MCF 10A (cell line): ENCODE measurements at regions not wholly inside any gene's neighbourhood (a gene's known extent, or its start where the extent isn't known, plus 50 kb on each side); places are given as distances from the start of the nearest gene placed in this dataset.

Experiments used
- BruUV-seq: library from RNA; stranded (reverse); fragments of 400-500 nt; replicated peaks from 2 replicates; lab custom pipeline; 2021; lab: Mats Ljungman, UMichigan
- CTCF ChIA-PET: fragments of 300-600 bp; sonication (Branson Sonifier 250); formaldehyde crosslinking; extraction: SDS; loops from one replicate; lab custom pipeline; 2021; ENCODE audit warnings: antibody characterized with exemption, inconsistent platforms; lab: Yijun Ruan, JAX
- POLR2A ChIA-PET: fragments of 300-600, 350-650 bp; sonication (Branson Sonifier 250); formaldehyde crosslinking; extraction: SDS; loops from one replicate; lab custom pipeline; 2020; ENCODE audit warnings: antibody characterized with exemption, inconsistent platforms; lab: Yijun Ruan, JAX
- DNase-seq: peaks from one replicate; pipeline ENCODE4 v3.0.0-alpha.2; 2018; ENCODE audit not compliant: unreplicated experiment
- H3K27ac Mint-ChIP-seq: one replicate; pipeline ENCODE4 v1.8.0; 2022; ENCODE audit warnings: mild to moderate bottlenecking, low read depth, mixed read lengths; ENCODE audit not compliant: unreplicated experiment
- H3K27me3 Mint-ChIP-seq: one replicate; pipeline ENCODE4 v1.8.0; 2022; ENCODE audit warnings: mixed read lengths; ENCODE audit not compliant: insufficient read depth, unreplicated experiment
- H3K36me3 Mint-ChIP-seq: one replicate; pipeline ENCODE4 v1.8.0; 2022; ENCODE audit warnings: mild to moderate bottlenecking, moderate library complexity, mixed read lengths; ENCODE audit not compliant: insufficient read depth, unreplicated experiment
- H3K4me1 Mint-ChIP-seq: one replicate; pipeline ENCODE4 v1.8.0; 2022; ENCODE audit warnings: mixed read lengths; ENCODE audit not compliant: insufficient read depth, unreplicated experiment
- H3K4me3 Mint-ChIP-seq: one replicate; pipeline ENCODE4 v1.8.0; 2022; ENCODE audit warnings: mild to moderate bottlenecking, moderate library complexity, mixed read lengths; ENCODE audit not compliant: unreplicated experiment
- H3K9me3 Mint-ChIP-seq: one replicate; pipeline ENCODE4 v1.8.0; 2022; ENCODE audit warnings: mixed read lengths; ENCODE audit not compliant: unreplicated experiment
- intact Hi-C: fragments of 100-400 bp; cut with micrococcal nuclease; formaldehyde crosslinking; loops from 2 replicates; pipeline ENCODE4 v1.14.1; 2022
- TF ChIP-seq, protein P1 (sequence below): fragments of 200-600 bp; IDR thresholded peaks from one replicate; pipeline ENCODE4 v1.8.0; 2022; ENCODE audit warnings: antibody characterized with exemption, mild to moderate bottlenecking; ENCODE audit not compliant: unreplicated experiment

DNA sequence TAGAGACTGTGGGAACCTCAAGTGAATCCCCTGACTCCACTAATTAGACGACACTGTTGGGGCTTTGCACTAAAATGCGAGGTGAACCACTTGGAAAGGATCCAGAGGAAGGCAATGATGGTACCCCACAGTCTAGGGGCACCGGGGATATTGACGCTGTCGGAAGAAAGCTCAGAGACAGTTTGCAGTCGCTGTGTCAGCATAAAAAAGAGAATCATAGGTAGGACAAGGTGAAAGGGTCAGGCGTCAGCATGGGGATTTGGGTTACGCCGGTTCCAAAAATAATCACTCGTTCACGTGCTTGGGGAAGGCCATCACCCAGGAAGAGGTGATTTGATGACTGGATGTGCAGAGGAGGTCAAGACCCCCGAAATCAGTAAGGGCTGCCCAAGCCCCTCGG, 598.0 kb upstream of the NOX3 start:
- TF ChIP-seq, protein P1, sequence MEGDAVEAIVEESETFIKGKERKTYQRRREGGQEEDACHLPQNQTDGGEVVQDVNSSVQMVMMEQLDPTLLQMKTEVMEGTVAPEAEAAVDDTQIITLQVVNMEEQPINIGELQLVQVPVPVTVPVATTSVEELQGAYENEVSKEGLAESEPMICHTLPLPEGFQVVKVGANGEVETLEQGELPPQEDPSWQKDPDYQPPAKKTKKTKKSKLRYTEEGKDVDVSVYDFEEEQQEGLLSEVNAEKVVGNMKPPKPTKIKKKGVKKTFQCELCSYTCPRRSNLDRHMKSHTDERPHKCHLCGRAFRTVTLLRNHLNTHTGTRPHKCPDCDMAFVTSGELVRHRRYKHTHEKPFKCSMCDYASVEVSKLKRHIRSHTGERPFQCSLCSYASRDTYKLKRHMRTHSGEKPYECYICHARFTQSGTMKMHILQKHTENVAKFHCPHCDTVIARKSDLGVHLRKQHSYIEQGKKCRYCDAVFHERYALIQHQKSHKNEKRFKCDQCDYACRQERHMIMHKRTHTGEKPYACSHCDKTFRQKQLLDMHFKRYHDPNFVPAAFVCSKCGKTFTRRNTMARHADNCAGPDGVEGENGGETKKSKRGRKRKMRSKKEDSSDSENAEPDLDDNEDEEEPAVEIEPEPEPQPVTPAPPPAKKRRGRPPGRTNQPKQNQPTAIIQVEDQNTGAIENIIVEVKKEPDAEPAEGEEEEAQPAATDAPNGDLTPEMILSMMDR: no peak
- BruUV-seq: no TSS peak
- no peaks in the 10 kb centered on the region for H3K36me3 Mint-ChIP-seq
- no peak overlapping the region for H3K27ac Mint-ChIP-seq
- H3K4me3 Mint-ChIP-seq: no peak overlapping the region
- DNase-seq: no peak
- no peaks in the 10 kb centered on the region for H3K27me3 Mint-ChIP-seq
- ChIA-PET CTCF (interaction anchor here (0.6 kb wide), 1 partner anchor 48 kb away, joined by 3 read pairs; no protein-coding TSS in a partner anchor), POLR2A (no interaction called here)
- peaks cover 9% of the 10 kb centered on the region for H3K4me1 Mint-ChIP-seq
- intact Hi-C loops: no loop called here
- H3K9me3 Mint-ChIP-seq: peaks cover 8% of the 10 kb centered on the region

DNA sequence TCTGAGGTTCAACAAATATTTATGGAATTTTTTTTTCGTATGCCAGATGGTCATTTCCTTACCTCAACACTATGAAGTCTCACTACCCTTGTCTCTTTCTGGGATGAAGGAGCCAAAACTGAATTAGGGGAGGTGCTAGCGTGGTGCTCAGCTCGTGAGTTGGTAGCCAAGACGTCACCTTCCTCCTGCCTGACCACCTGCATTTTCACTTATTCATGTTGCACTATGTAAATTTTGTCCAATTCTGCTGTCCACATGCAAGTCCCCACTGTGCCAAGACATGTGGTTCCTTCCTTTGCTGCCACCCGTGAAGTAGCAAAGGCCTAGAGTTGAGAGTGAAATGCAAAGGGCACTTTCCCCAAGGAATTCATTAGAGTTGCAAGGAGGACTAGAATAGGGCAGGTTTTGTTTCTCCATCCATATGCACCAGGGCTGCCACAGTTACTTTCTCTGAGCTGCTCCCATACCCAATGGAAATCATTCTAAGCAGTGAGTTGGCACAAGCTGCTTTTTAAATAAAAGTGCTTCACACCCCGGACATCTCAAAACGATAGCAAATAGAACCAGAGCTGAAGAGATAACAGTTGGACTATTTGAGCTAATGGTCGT, 591.3 kb upstream of the NOX3 start:
- TF ChIP-seq, protein P1: no peak
- BruUV-seq: no TSS peak
- DNase-seq: no peak
- no peak overlapping the region for H3K27ac Mint-ChIP-seq
- POLR2A ChIA-PET: no interaction called here
- peaks cover 9% of the 10 kb centered on the region for H3K4me1 Mint-ChIP-seq
- CTCF ChIA-PET: interaction anchor here (0.7 kb wide), 1 partner anchor 466 kb away, joined by 4 read pairs; no protein-coding TSS in a partner anchor
- H3K9me3 Mint-ChIP-seq: no peaks in the 10 kb centered on the region
- intact Hi-C loops: no loop called here
- H3K4me3 Mint-ChIP-seq: no peak overlapping the region
- no peaks in the 10 kb centered on the region for H3K27me3 Mint-ChIP-seq
- H3K36me3 Mint-ChIP-seq: no peaks in the 10 kb centered on the region

DNA sequence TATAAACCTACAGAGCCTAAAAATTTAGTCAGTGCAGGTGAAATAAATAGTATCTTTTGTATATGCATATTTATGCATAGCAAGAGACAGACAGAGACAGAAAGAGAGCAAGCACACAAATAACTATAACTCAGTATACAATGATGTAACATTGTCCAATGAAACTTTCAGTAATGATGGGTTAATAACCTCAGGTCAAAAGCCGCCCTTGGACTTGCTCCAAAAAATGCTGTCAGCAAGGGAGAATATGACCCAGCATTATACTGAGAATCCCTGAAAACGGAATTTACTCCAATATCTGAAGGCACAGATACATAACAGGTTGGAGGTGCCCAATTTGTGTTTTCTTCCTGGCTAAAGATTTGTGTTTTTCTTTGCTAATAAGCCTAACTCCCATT, 590.6 kb upstream of the NOX3 start:
- no TSS peak for BruUV-seq
- Mint-ChIP-seq H3K27me3 (no peaks in the 10 kb centered on the region), H3K9me3 (no peaks in the 10 kb centered on the region), H3K27ac (no peak overlapping the region), H3K4me1 (peaks cover 9% of the 10 kb centered on the region), H3K36me3 (no peaks in the 10 kb centered on the region), H3K4me3 (no peak overlapping the region)
- ChIA-PET POLR2A (no interaction called here), CTCF (no interaction called here)
- TF ChIP-seq, protein P1: no peak
- intact Hi-C loops: no loop called here
- no peak for DNase-seq

DNA sequence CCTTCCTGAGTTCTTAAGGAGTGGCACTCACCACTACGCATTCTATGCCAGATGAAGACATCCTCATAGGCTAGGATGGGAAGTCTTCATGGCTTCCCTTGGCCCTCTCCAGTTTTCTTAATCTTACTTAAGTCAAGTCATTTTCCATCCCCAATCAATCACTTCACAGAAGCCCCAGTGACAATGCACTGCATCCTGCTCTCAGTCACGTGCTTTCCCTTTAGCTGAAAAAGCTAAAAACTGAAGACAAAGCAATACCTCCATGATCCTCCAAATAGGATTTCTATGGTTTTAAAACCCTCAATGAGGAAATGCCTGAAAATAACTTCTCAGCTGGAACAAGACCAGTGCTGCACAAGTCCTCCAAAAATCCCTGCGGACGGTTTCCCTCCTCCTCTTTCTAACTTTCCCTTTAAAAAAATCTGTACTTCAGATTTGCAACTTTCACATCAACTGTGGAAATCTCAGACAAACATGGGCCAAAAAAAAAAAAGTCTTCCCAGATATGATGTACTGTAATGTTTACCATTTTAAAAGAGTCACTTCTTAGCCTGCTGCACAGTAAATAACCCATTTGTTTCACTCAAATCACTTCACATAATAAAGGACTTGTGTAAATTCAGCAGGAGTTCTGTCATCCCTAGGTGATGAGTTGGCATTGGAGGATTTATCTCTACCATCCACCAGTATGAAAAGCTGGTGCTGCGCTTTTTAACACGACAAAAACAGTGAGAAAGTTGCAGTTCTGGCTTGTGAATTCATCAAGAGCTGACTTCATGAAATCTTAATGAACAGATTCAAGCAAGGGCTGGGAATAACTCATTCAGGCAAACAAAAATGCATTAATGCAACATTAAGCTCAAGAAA, 590.0 kb upstream of the NOX3 start:
- no TSS peak for BruUV-seq
- Mint-ChIP-seq H3K4me3 (no peak overlapping the region), H3K27ac (no peak overlapping the region), H3K4me1 (peaks cover 9% of the 10 kb centered on the region), H3K9me3 (no peaks in the 10 kb centered on the region), H3K27me3 (no peaks in the 10 kb centered on the region), H3K36me3 (no peaks in the 10 kb centered on the region)
- DNase-seq: no peak
- CTCF ChIA-PET: no interaction called here
- TF ChIP-seq, protein P1: no peak
- intact Hi-C loops: no loop called here
- POLR2A ChIA-PET: no interaction called here
